ENCODE measurements at regions not wholly inside any gene's neighbourhood (a gene's known extent, or its start where the extent isn't known, plus 50 kb on each side); places are given as distances from the start of the nearest gene placed in this dataset.

GRCh38 chr17:79441356-79442160, 169.3 kb downstream of the RBFOX3 start:
- no peak for DNase-seq

GRCh38 chr17:79440251-79440650, 170.6 kb downstream of the RBFOX3 start:
- DNase-seq = no peak

- no peak for DNase-seq
Measured at GRCh38 chr17:79439493-79439892, 171.4 kb downstream of the RBFOX3 start.

GRCh38 chr17:79438546-79439334, 172.1 kb downstream of the RBFOX3 start:
- DNase-seq = no peak

- DNase-seq = no peak
Measured at GRCh38 chr17:79438058-79438457, 172.8 kb downstream of the RBFOX3 start.

- DNase-seq = no peak
Measured at GRCh38 chr17:79437081-79437480, 173.8 kb downstream of the RBFOX3 start.

- no peak for DNase-seq
Measured at GRCh38 chr17:79435962-79436361, 174.9 kb downstream of the RBFOX3 start.

- no peak for DNase-seq
Measured at GRCh38 chr17:79435296-79435695, 175.6 kb downstream of the RBFOX3 start.

- DNase-seq = no peak
Measured at GRCh38 chr17:79434215-79434614, 176.6 kb downstream of the RBFOX3 start.

GRCh38 chr17:79433379-79433778, 177.5 kb downstream of the RBFOX3 start:
- no peak for DNase-seq

GRCh38 chr17:79431175-79431574, 179.7 kb downstream of the RBFOX3 start:
- no peak for DNase-seq

- no peak for DNase-seq
Measured at GRCh38 chr17:79429864-79430494, 180.9 kb downstream of the RBFOX3 start.

- no peak for DNase-seq
Measured at GRCh38 chr17:79428988-79429387, 181.9 kb downstream of the RBFOX3 start.

GRCh38 chr17:79427621-79428539, 183.0 kb downstream of the RBFOX3 start:
- no peak for DNase-seq

GRCh38 chr17:79425686-79426085, 185.2 kb downstream of the RBFOX3 start:
- DNase-seq = no peak

- DNase-seq = no peak
Measured at GRCh38 chr17:79424471-79425185, 186.2 kb downstream of the RBFOX3 start.

- no peak for DNase-seq
Measured at GRCh38 chr17:79423811-79424465, 186.9 kb downstream of the RBFOX3 start.

- DNase-seq = no peak
Measured at GRCh38 chr17:79422236-79422635, 188.6 kb downstream of the RBFOX3 start.

GRCh38 chr17:79420318-79421243, 190.3 kb downstream of the RBFOX3 start:
- DNase-seq = no peak

GRCh38 chr17:79417476-79417988, 193.3 kb downstream of the RBFOX3 start:
- DNase-seq = no peak

All from activated CD4-positive, alpha-beta T cell treated with anti-CD3 and anti-CD28 coated beads, Interleukin-10, Interleukin-2, amounts not matched to agents 100 ng/mL and 50 ng/mL, durations not matched to agents 16 hours and 8 hours (primary cell).